Bronchial epithelial cell (primary cell): ENCODE measurements at regions not wholly inside any gene's neighbourhood (a gene's known extent, or its start where the extent isn't known, plus 50 kb on each side); places are given as distances from the start of the nearest gene placed in this dataset.
"Not testable (repeated sequence)": the region's sequence is repeated elsewhere in the genome, so short reads cannot be mapped to it uniquely, and the experiment has no call there.

Source experiments
- DNase-seq: peaks from one replicate; pipeline ENCODE4 v3.0.0-alpha.2; 2010; ENCODE audit warnings: low read depth
- FAIRE-seq: peaks from 2 replicates; lab custom pipeline; 2011; peaks lifted over from hg19 to GRCh38; lab: Jason Lieb, UNC
- H3K27me3 ChIP-seq: 2 replicates; pipeline ENCODE4 v1.5.1; 2011; ENCODE audit warnings: low read length; ENCODE audit not compliant: control insufficient read depth, insufficient read depth
- H3K36me3 ChIP-seq: 2 replicates; pipeline ENCODE4 v1.5.1; 2011; ENCODE audit warnings: low read length; ENCODE audit not compliant: control insufficient read depth, insufficient read depth
- H3K4me3 ChIP-seq: 2 replicates; pipeline ENCODE4 v1.5.1; 2011; ENCODE audit warnings: mild to moderate bottlenecking, low read depth, low read length, control low read depth
- TF ChIP-seq, protein P1 (sequence below): IDR thresholded peaks from 2 replicates; pipeline ENCODE4 v1.5.1; 2011; ENCODE audit warnings: mild to moderate bottlenecking, moderate library complexity, low read length, control low read depth, inconsistent platforms; ENCODE audit not compliant: insufficient read depth, severe bottlenecking

DNA sequence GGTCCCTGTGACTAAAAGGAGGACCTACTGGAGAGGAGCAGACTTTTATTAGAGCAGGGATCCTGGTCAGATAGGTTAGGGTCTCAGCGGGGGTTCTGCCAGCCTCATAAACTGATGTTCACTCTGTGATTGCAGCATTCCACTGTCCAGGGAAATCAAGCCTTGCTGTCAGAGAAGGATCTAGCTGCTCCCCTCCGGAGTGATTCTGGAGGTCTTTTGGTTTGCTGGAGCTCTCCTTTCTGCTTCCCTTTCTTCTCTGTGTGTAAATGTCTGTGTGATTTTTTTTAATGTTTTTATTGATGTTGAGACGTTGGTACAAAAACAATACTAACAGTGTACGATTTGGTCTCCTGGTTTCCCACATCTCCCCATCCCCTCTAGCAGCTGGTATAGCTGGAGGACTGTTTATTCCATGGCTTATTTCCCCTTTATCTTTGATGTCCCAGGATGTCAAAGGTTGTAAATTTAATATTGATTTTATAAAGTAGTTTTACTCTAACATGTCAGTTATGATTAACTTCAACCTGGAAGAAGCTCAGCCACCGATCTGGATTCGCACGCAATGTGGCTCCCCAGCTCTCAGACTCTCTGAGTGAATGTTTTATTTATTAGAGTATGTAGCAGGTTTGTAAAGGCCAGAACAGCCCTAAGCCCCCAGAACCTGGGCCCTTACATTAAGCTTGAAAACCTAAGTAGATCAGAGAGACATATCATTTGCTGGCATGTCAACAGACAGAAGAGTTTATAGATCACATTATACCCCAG is 202.3 kb upstream of the G2E3 start:
- no peaks in the 10 kb centered on the region for H3K36me3 ChIP-seq
- no peak for FAIRE-seq
- TF ChIP-seq, protein P1, sequence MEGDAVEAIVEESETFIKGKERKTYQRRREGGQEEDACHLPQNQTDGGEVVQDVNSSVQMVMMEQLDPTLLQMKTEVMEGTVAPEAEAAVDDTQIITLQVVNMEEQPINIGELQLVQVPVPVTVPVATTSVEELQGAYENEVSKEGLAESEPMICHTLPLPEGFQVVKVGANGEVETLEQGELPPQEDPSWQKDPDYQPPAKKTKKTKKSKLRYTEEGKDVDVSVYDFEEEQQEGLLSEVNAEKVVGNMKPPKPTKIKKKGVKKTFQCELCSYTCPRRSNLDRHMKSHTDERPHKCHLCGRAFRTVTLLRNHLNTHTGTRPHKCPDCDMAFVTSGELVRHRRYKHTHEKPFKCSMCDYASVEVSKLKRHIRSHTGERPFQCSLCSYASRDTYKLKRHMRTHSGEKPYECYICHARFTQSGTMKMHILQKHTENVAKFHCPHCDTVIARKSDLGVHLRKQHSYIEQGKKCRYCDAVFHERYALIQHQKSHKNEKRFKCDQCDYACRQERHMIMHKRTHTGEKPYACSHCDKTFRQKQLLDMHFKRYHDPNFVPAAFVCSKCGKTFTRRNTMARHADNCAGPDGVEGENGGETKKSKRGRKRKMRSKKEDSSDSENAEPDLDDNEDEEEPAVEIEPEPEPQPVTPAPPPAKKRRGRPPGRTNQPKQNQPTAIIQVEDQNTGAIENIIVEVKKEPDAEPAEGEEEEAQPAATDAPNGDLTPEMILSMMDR = no peak

DNA sequence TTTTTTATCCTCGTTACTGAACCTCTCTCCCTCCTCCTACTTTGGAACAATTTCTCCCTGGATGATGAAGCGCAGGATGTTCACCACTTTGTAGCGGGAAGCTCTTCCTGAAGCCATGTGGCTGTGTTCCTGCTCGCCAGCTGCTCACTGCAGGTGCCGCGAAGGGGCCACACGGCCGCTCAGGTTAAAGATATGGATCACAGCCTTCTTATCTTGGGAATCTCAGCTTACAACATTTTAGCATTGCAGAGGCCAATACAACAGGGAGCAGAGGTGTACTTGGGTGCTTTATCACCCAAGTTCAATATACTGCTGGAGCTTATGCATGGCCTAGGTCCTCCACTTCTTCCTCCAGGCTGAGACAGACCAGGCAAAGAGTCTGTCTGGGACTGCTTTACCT is 201.2 kb upstream of the G2E3 start:
- Histone ChIP-seq H3K27me3 (no peaks in the 10 kb centered on the region), H3K4me3 (no peak overlapping the region), H3K36me3 (no peaks in the 10 kb centered on the region)
- DNase-seq (no peak), FAIRE-seq (no peak)
- TF ChIP-seq, protein P1 = no peak

More for the DNA sequence above, 202.3 kb upstream of the G2E3 start:
- Histone ChIP-seq H3K27me3 (no peaks in the 10 kb centered on the region), H3K4me3 (no peak overlapping the region)
- no peak for DNase-seq

DNA sequence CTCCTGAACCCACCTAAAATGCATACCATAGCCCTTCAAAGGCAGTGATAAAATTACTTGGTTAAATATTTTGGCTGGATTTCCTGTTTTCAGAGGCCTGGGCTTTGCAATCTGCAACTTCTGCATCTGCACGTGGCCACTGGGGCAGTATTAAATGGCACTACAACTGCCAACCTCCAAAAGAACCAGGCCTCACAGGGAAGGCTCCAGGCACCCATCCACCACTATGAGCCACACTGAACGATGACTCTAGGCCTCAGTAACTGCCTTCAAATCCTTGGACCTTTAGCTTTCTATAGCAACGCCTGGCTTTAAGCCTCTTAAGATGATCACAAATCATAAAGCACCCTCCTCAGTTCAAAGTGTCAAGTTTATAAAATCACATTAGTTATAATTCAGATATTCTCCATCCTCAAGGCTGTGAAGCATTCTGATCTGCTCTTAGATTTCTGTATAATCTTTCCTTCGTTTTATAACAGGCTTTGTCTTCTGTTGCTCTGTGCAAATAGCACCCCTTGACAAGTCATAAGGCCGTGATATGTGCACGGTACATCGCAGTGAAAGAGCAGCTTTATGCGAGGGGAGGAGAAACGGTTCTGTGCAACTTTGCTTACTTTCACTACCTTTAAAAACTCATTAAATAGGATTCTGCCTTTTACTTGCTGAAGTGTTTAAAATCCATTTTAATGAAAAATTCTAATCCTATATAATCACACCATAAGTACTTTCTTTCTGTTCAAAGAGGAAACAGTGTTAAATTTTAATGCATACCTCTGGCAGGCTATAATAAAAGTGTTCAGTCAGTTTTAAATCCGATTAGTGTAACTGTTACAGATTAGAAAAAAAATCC is 196.4 kb upstream of the G2E3 start:
- DNase-seq = no peak
- no peaks in the 10 kb centered on the region for H3K36me3 ChIP-seq
- no peaks in the 10 kb centered on the region for H3K27me3 ChIP-seq
- no peak for FAIRE-seq
- TF ChIP-seq, protein P1 = no peak
- no peak overlapping the region for H3K4me3 ChIP-seq

DNA sequence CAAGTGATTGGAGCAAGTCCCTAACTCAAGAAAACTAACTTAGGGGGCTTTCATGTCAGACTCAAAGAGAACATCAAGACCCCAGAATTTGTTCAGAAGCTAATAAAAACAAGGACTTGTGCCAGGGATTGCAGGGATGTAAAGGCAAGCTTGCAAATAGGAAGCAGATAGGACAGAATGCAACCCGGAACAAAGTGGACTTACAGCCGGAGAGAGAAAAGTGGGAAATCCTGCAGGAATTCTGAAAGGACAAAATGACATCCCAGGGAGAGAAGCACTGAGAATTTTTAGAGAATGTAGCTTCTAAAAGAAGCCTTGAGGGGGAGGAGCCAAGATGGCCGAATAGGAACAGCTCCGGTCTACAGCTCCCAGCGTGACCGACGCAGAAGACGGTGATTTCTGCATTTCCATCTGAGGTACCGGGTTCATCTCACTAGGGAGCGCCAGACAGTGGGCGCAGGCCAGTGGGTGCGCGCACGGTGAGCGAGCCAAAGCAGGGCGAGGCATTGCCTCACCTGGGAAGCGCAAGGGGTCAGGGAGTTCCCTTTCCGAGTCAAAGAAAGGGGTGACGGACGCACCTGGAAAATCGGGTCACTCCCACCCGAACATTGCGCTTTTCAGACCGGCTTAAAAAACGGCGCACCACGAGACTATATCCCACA is 195.6 kb upstream of the G2E3 start:
- not testable (repeated sequence) for DNase-seq, H3K36me3 ChIP-seq, FAIRE-seq, H3K27me3 ChIP-seq, H3K4me3 ChIP-seq

DNA sequence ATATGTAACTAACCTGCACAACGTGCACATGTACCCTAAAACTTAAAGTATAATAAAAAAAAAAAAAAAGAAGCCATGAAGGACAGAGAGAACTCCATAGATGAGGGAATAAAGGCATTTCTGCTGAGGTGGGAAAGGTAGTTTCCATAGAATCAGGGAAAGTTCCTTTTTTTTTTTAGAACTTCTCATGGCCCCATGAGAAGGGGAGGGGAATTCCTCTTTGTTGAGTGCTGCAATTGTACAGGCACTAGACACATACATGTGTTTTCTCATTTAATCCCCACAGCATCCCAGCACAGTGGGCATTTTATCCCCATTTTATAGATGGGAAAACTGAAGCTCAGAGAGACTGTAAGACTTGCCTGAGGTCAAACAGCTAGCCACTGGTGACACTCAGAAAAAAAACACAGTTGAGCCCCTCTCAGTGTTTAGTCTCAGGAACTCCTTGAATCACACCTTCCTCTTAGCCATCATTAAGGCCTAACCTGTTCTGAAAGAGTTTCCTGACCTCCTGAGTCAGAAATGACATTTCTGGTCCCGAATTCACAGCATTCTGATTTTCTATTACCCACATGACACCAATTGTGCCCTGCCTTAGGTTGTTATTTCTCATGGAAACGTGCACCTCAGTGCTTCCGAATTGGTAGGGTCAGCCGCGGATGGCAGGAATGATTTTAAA is 189.3 kb upstream of the G2E3 start:
- no peaks in the 10 kb centered on the region for H3K27me3 ChIP-seq
- no peaks in the 10 kb centered on the region for H3K36me3 ChIP-seq
- H3K4me3 ChIP-seq = no peak overlapping the region
- TF ChIP-seq, protein P1 = no peak
- DNase-seq (no peak), FAIRE-seq (no peak)
